ENCODE measurements at regions not wholly inside any gene's neighbourhood (a gene's known extent, or its start where the extent isn't known, plus 50 kb on each side); places are given as distances from the start of the nearest gene placed in this dataset.
"Not testable (repeated sequence)": the region's sequence is repeated elsewhere in the genome, so short reads cannot be mapped to it uniquely, and the experiment has no call there.

DNA sequence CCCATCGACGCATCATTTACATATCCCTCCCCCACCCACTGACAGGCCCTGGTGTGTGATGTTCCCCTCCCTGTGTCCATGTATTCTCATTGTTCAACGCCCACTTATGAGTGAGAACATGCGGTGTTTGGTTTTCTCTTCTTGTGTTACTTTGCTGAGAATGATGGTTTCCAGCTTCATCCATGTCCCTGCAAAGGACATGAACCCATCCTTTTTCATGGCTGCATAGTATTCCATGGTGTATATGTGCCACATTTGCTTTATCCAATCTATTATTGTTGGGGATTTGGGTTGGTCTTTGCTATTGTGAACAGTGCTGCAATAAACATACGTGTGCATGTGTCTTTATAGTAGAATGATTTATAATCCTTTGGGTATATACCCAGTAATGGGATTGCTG lies 243.3 kb downstream of the TTC6 start:
- FAIRE-seq; DNase-seq (ENCODE audit: insufficient read length, low spot score): not testable (repeated sequence)

DNA sequence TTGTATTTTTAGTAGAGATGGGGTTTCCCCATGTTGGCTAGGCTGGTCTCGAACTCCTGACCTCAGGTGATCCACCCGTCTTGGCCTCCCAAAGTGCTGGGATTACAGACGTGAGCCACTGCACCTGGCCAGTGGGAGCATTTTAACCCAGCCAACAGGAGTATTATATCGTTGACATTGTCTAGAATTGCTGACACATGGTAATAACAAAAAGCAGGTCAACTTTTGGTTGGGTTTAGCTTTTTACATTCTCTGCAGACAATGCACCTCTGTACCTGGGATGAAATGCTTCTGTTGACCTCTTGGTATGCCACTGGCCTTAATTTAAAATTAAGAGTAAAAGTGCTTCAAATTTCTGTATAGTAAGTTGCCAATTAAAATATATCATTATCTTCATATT lies 245.6 kb downstream of the TTC6 start:
- FAIRE-seq; DNase-seq (ENCODE audit: insufficient read length, low spot score): not testable (repeated sequence)

DNA sequence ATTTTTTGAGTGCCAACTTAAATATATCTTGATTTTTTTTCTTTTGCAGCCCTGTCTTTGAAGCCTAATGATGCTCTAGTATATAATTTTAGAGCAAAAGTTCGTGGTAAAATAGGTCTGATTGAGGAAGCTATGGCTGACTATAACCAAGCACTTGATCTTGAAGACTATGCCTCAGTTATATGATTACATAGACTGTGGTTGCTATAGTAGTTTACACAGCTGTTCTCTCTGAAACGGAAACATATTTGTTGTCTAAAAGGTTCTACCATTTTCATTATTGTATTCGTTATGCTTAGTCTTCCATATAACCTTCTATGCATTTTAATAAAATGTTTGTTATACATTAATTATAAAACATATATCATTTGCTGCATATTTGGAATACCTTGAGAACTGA lies 246.7 kb downstream of the TTC6 start:
- FAIRE-seq, result no peak

DNA sequence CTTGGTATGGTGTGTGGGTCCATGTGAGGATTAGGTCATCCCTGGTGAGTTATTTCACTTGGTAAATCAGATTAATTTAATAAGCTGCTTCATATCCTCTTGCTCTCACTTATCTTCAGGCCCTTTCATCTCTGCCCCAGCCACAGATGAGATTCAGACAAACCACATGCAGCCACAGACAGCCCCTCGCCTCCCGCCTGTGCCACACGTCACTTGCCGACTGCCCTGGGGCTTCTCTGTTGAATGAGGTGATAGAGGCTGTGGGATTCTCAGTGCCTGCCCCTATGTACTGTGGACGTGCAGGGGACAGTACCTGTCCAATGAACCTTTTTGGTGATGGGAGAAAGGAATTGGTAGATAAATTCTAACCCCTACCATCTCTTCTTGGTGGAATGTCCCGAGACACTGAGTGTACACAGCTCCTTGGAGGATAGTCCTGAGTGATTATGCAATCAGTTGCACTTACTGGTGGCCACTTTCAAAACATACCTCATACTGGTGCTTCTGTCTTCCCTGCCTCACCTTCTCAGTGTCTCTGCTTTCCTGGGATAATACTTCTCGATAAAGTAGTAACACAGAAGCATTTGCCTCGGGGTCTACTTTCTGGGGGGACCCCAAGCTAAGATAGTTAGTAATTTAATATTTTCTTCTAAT lies 248.7 kb downstream of the TTC6 start:
- FAIRE-seq, result no peak
- no peak for DNase-seq (ENCODE audit: insufficient read length, low spot score)

More for the DNA sequence above, 246.7 kb downstream of the TTC6 start:
- DNase-seq (ENCODE audit: insufficient read length, low spot score), result no peak

DNA sequence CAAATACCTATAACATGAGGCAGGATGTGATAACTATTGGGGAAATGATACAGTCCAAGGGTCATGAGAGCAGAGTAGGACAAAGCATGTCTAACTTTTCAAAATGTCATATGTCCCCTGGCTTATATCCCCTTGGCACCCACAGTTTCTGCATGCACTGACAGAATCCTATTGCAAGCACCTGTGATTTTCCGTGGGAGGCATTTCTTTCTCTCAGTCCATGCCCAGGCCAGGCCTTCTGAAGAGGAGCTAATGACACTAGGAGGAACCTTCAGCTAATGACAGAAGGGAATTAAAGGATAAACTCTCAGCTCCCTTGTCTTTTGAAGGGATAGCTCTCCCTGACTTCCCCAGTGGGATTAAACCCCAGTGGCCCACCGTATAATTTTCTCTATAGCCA lies 249.2 kb downstream of the TTC6 start:
- FAIRE-seq (no peak), DNase-seq (ENCODE audit: insufficient read length, low spot score) (no peak)

DNA sequence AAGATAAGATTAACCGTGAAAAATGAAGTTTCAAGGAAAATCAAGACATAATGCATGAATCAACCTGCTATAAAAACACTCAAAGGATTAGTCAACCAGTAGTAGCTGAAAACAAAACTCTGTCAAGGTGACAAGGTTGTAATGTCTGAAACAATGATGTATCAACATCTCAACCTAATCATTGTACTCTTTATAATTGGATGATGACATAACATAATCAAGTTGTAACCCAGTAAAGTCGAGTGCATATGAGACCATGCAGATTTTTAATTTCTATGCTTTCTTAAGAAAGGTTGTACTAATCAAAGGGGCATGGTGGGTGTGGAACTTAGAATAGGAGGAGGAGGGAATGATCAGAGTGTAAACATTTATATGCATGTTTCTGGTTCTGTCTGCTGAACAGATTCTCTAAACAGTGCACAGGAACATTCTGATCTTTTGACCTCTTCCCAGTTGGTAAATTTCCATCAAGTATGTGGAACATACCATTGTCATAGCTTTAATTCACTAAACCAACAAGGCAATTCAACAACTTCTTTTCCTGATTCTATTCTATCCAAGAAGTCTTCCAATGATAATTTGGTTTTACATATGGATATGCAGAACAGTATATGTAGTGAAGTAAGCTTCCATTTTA lies 253.7 kb downstream of the TTC6 start:
- FAIRE-seq, result no peak
- no peak for DNase-seq (ENCODE audit: insufficient read length, low spot score)

DNA sequence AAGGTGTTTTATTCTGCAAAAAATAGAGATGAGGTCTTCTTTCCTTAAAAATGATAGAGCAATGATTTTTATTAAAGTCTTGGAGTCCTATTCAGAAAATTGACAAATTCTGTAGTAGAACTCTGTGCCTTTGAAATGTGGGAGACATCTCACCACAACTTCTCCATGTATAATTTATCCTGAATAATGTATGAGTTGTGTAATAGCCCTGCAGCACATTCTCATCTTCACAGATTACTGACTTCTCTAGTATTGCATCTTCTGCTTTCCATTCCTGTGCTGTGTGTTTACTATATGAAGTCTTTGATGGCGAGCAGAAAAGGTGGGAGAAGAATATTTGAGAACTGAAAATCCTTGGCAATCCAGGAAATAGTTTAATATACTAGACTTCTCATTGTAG lies 255.6 kb downstream of the TTC6 start:
- FAIRE-seq (no peak), DNase-seq (ENCODE audit: insufficient read length, low spot score) (no peak)

DNA sequence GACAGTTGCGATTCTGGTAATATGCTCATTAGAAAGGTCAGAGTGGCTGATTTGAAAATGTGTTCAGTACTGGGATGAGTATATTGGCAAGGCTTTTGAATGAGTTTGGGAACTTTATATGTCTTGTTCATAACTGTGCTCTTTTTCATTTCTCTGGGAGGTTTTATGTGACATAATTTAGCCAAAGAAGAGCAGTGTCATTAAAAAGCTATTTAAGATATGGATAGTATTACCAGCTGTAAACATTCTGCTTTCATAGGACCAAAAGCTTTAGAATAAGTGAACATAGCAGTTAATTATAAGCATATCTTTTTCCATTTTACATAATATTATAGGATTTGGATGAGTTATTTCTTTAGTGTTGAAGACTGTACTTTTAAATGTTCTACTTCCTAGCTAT lies 260.4 kb downstream of the TTC6 start:
- no peak for DNase-seq (ENCODE audit: insufficient read length, low spot score)
- no peak for FAIRE-seq

DNA sequence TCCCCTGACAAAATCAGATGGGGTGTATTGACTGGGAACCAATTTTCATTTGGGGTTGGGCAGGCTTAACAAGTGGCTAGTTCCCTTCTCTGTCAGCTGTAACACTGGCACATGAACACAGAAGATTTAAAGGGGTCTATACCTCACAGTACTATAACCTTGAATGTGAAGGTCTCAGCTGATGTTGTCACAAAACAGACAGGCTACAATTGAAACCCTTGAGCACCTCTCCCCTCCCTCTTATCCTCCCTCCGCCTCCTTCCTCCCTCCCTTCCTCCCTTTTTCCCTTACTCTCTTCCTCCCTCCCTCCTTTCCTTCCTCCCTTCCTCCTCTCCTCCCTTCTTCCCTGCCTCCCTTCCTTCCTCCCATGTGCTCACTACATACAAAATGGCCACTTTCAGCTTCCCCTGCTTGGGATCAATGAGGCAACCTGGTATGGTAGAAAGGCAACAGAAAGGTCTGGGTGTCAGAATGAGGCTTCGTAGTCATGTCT lies 262.4 kb downstream of the TTC6 start:
- DNase-seq (ENCODE audit: insufficient read length, low spot score), result no peak
- FAIRE-seq, result no peak

DNA sequence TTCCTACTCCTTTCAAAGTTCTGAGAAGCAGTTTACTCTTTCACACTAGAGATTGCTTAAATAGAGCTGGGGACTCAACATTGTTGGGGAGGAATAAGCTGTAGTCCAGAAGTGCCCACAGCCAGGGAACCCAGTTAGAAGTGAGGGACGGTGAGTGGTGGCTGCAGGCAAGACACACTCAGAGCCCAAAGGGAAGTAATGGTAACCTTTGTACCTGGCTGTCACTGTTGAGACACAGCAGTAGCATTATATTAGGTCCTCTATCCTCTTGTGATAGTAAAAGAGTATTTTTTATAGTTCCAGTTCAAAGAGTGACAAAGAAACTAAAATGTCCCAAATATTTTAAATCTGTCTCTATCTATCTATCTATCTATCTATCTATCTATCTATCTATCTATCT lies 263.3 kb downstream of the TTC6 start:
- DNase-seq (ENCODE audit: insufficient read length, low spot score), result no peak
- FAIRE-seq, result no peak

DNA sequence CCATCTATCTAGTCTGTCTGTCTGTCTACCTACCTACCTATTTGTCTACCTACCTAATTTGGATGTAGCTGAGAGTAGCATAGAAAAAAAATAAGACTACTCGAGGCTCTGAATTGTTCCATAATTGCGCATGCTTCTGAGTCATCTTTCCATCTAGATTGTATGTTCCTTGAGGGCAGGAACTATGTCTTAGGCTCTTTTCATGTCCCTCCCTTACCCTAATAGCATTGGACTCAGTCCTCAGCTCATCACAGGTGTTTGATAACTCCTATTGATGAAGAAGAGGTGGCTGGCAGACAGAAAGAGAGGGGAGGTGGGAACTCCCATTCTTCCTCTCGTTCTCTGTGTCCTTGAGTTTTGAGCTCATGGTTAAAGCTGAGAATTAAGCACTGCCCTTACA lies 263.7 kb downstream of the TTC6 start:
- FAIRE-seq, result no peak
- no peak for DNase-seq (ENCODE audit: insufficient read length, low spot score)

DNA sequence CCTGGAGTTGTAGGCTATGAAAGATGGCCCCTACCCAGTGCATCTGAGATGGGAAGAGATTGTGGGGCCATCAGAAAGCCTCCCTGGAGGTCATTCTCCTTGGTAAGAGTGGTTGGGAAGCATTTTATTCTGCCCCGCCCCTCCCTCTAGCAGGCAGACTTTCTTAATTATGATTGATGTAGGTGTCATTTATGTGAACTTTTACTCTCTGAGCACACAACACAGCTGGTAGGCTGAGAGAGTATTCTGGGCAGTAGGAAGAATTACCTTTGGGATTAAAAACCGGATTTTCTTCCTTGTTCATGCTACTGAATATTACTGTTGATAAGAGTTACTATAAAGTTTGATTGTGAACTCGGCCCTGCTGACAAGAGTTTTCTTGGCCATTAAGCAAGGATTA lies 266.8 kb downstream of the TTC6 start:
- DNase-seq (ENCODE audit: insufficient read length, low spot score), result no peak
- no peak for FAIRE-seq

DNA sequence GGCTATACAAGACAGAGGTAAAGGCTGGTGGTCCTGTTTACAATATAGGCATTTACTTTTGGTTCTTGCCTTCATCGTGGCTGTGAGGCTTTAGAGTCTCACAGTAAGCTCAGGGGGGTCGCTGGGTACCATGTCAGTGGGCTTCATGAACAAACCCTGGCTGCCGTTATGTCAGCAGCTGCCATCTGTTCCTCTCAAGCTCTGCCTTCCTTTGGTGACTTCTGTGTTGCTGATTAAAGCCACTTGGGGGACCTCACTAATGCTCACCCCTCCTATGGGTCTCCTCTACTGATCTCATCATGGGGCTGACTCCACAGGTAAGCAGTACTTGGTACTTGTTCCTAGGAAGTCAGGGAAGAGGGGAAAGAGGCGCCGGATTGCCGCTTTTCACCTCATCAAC lies 268.7 kb downstream of the TTC6 start:
- DNase-seq (ENCODE audit: insufficient read length, low spot score) (no peak), FAIRE-seq (no peak)

DNA sequence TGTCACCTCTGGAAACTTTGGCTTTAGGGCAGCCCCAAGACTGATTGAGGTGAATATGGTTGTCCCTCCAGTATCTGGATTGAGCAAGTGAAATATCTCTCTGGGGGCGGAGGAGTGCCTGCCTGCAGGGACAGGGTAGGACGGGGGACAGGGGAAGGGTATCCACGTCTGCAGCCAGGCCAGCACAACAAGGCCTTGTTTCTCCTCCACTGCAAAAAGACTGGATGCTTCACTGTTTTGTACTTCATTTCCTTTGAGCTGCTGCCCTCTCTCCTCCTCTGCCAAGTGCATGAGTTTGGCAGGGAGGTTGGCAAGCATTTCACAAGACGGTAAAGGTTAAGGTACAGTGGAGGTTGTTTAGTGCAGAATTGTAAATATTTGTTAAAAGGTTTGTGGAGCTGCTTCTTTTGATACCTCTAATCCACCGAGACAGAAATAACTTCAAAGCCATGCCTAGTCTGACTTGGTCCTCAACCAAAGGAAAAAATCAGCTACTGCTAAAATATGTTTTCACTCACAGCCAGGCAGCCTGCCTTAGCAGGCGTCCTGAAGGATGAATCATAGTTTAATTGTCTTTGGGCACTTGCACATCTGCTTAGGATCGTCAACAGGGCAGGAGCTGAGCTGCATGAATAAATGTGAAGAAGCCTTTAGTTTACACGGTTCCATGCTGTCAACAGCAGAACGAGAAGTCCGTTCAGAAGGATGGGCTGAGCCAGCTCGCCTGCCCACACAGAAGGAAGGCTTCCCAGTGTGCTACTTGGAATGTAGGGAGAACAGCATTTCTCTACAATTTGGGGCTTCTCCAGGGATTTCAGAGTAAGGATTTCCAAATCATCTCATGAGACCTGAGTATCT lies 269.7 kb downstream of the TTC6 start:
- FAIRE-seq (no peak), DNase-seq (ENCODE audit: insufficient read length, low spot score) (no peak)

DNA sequence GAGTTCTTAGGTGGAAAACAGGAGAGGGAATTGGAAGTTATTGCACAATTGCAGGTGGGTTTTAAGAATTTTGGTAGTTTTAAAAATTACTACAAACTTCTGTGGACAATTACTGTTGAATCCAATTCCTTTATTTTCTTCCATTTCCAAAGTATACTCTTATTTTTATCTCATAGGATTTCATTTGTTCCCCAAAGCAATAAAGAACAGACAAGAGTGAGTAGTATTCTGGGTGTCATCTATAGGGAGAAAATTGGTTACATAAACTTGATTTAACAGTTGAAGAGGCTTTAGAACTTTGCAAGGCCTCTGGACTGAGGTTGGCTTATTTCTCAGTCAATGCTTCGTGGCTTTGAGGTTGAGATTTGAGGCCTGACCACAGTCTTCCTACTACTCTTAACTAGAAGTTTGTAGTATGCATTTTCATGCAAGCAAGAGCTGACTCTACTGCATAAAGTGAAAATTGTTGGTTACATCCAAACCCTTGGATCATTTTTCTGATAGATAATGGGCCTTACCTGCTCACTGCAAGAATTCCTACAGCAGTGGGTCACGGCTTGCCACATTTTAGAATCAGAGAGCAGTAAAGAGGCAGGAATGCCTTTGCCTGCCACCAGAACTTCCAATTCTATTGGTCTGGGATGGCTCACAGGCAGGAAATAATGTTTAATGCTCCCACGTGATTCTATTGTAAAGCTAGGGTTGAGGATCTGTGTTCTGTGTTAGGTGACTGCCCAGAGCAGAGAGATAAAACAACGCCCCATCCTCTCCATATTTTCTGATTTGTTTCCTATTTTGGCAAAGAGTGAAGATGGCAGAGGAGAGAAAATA lies 270.5 kb downstream of the TTC6 start:
- DNase-seq (ENCODE audit: insufficient read length, low spot score), result no peak
- no peak for FAIRE-seq

DNA sequence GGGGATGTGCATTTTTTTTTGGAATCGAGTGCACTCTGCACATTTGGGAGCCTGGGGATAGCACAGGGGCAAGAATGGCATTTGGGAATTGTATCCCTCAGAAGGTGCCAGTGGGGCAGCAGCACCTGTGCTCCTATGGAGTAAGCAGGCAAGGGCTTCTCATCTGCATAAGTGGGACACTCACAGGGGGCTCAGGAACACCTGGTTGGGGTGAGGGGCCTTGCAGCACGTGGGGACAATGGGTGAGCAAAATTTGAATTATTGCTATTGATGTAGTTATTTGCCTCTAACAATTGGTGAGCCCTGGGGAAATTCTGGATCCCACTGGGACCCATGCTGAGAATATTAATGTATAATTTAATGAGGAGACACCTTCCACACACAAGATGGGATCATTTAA lies 274.2 kb downstream of the TTC6 start:
- no peak for DNase-seq (ENCODE audit: insufficient read length, low spot score)
- no peak for FAIRE-seq

DNA sequence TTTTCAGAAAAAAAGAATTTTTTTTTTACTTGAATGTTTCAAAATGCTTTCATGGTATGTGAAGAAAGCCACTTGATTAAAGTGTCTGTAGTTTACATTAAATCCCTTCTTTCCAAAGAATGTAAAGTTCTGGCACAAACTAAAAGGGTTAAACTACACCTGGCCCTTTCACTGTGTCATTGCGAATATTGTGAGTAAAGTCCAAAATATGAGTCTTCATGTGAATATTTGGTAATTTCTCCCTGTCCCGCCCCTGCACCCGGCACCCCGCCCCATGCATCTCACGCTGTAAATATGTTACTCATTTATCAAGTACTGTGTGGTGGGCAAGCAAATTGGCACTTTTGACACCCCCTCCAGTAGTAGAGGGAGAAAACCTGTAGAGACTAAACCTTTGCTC lies 274.7 kb downstream of the TTC6 start:
- DNase-seq (ENCODE audit: insufficient read length, low spot score) (no peak), FAIRE-seq (no peak)

DNA sequence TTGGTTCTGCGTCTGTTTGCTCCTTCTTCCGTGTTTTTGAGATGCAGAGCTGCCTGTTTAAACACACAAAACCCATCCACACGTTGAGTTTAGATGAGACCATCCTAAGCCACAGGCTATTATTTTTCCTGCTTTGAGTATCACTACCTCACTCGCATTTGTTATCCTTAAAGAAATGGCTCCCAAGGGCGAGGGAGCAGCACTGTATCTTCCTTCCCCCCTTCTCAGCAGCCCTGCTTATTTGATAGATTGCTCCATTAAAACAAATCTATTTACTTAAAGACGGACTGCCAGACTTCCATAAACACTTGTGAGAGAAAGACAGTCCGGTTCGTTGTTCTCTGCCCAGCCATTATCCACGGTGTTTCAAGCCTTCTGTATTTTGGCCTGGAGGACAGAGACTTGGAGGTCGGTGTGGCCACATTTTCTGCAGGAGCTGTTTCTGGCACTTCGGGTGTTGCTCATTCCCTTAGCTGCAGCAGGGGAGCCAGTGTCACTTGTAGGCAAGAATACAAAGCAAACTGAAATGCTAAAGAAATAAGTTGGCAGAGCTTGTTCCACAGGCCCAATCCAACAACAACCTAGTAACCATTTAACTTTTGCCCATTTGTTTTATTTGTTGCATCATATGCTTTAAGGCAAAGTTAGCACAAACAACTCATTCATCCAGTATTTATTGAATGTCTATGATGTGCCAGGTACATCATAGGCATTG lies 275.4 kb downstream of the TTC6 start:
- DNase-seq (ENCODE audit: insufficient read length, low spot score) (no peak), FAIRE-seq (no peak)

DNA sequence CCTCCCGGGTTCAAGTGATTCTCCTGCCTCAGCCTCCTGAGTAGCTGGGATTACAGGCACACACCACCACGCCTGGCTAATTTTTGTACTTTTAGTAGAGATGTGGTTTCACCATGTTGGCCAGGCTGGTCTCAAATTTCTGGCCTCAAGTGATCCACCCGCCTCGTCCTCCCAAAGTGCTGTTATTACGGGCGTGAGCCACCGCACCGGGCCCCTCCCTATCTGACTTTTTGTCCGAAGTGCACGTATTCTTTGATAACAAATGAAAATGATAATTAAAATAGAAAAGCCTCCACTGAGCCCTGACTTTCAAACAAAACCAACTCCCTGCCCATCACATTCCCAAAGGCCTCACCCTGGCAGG lies 278.6 kb downstream of the TTC6 start:
- not testable (repeated sequence) for FAIRE-seq; DNase-seq (ENCODE audit: insufficient read length, low spot score)

DNA sequence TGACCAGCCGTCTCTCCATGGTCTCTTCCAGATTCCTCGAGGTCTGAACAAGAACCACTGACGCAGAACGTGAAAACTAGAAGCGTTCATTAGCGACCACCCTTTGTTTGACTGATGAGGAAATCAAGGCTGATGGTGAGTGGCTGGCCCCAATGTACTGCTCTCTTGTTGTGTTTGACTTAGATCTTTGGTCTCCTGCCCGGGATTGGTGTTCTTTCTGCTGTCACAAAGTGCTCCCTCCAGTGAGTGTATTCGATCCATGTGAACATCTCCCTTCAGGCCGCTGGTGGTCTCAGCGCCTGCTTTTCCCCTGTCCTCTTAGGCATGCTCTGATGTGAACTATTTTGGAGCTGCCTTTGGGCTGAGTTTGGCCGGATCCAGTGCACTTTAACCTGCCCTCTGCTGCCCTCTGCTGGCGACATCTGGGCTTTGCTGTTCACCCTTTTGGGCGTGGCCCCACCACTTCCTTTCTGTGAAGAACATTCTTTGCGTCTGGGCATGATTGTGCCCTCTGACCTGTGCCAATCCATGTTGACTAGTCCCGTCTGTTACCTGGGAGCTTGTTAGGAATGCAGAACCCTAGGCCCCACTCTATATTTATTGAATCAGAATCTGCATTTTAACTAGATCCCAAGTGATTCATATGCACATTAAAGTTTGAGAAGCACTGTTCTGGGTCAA lies 279.1 kb downstream of the TTC6 start:
- DNase-seq (ENCODE audit: insufficient read length, low spot score), result peak; percentile 67
- FAIRE-seq, result peak; percentile 80

Measured in HTR-8/SVneo (cell line).